ENCODE measurements at regions not wholly inside any gene's neighbourhood (a gene's known extent, or its start where the extent isn't known, plus 50 kb on each side); places are given as distances from the start of the nearest gene placed in this dataset.

GRCh38 chr3:115321400-115321805 is 174.3 kb upstream of the ZBTB20 start:
- no peak for TF ChIP-seq SREBF2 (IDR thresholded peaks at IDR 0.05)
- no peak for TF ChIP-seq RCOR1 (IDR thresholded peaks at IDR 0.05; ENCODE audit: low read depth, low read length)
- no peak for TF ChIP-seq CTCF (IDR thresholded peaks at IDR 0.05)
- TF ChIP-seq POLR2A (IDR thresholded peaks at IDR 0.05; ENCODE audit: low read length) = no peak
- TF ChIP-seq SMC3 (IDR thresholded peaks at IDR 0.05) = no peak
- TF ChIP-seq EP300 (IDR thresholded peaks at IDR 0.05) = no peak
- TF ChIP-seq EHF (CRISPR knock-in tag; IDR thresholded peaks at IDR 0.05) = no peak
- TF ChIP-seq RAD21 (conservative IDR thresholded peaks at IDR 0.05 in 1 of 2, IDR thresholded peaks at IDR 0.05 in 1 of 2) = no peak
- TF ChIP-seq CHD2 (IDR thresholded peaks at IDR 0.05; ENCODE audit: low read length, partially characterized antibody) = no peak
- TF ChIP-seq USF2 (IDR thresholded peaks at IDR 0.05) = no peak
- no peak for TF ChIP-seq E2F6 (IDR thresholded peaks at IDR 0.05; ENCODE audit: borderline replicate concordance, low read depth)

Data from A549 (cell line).